ENCODE measurements at regions not wholly inside any gene's neighbourhood (a gene's known extent, or its start where the extent isn't known, plus 50 kb on each side); places are given as distances from the start of the nearest gene placed in this dataset.

DNA sequence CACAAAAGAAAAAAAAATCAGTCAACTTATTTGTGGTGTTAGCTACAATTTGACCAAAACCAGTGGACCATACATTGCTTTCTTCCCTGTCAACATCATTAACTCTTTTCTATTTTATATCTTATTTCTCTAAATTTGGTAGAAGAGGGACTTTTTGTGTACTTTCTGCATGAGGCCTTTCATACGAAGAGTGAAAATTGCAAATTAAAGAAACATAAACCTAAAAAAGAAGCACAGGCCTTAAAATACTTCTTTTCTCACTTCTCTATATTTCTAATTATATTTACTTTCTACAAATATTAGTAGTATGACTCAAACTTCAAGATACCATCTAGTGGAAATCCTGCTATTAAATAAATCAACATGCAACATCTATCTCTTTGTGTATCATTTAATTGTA lies 1073.4 kb upstream of the ZEB2 start:
- no peaks in the 10 kb centered on the region for H3K27me3 ChIP-seq
- TF ChIP-seq, protein P1, sequence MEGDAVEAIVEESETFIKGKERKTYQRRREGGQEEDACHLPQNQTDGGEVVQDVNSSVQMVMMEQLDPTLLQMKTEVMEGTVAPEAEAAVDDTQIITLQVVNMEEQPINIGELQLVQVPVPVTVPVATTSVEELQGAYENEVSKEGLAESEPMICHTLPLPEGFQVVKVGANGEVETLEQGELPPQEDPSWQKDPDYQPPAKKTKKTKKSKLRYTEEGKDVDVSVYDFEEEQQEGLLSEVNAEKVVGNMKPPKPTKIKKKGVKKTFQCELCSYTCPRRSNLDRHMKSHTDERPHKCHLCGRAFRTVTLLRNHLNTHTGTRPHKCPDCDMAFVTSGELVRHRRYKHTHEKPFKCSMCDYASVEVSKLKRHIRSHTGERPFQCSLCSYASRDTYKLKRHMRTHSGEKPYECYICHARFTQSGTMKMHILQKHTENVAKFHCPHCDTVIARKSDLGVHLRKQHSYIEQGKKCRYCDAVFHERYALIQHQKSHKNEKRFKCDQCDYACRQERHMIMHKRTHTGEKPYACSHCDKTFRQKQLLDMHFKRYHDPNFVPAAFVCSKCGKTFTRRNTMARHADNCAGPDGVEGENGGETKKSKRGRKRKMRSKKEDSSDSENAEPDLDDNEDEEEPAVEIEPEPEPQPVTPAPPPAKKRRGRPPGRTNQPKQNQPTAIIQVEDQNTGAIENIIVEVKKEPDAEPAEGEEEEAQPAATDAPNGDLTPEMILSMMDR (IDR thresholded peaks at IDR 0.05) = no peak
- no peak overlapping the region for H3K27ac ChIP-seq
- no peak overlapping the region for H3K4me3 ChIP-seq
- H3K9me3 ChIP-seq = no peaks in the 10 kb centered on the region
- no peak for DNase-seq
- no peaks in the 10 kb centered on the region for H3K36me3 ChIP-seq
- no peaks in the 10 kb centered on the region for H3K4me1 ChIP-seq

DNA sequence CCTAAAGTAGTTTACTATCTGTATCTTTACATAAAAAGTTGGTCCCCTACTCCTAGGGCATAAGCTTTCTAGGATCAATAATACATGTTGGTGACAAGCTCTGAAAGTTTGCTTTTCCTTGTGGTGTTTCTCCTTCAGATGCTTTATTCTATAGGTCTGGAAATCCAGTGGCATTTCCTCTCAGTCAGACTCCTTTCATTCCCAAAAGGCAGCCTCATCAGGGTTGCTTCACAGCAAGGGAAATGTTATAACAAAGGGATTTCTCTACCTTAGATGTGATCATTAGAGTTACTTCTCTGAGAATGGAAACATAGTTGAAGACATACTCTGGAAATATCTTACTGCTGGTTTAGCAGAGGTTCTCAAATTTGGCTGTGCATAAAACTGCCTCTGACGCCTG lies 1072.4 kb upstream of the ZEB2 start:
- no peak overlapping the region for H3K27ac ChIP-seq
- H3K27me3 ChIP-seq = no peaks in the 10 kb centered on the region
- no peaks in the 10 kb centered on the region for H3K4me1 ChIP-seq
- DNase-seq = no peak
- H3K9me3 ChIP-seq = no peaks in the 10 kb centered on the region
- no peaks in the 10 kb centered on the region for H3K36me3 ChIP-seq
- TF ChIP-seq, protein P1 (IDR thresholded peaks at IDR 0.05) = no peak
- TF ChIP-seq POLR2A (IDR thresholded peaks at IDR 0.05) = no peak
- no peak overlapping the region for H3K4me3 ChIP-seq

DNA sequence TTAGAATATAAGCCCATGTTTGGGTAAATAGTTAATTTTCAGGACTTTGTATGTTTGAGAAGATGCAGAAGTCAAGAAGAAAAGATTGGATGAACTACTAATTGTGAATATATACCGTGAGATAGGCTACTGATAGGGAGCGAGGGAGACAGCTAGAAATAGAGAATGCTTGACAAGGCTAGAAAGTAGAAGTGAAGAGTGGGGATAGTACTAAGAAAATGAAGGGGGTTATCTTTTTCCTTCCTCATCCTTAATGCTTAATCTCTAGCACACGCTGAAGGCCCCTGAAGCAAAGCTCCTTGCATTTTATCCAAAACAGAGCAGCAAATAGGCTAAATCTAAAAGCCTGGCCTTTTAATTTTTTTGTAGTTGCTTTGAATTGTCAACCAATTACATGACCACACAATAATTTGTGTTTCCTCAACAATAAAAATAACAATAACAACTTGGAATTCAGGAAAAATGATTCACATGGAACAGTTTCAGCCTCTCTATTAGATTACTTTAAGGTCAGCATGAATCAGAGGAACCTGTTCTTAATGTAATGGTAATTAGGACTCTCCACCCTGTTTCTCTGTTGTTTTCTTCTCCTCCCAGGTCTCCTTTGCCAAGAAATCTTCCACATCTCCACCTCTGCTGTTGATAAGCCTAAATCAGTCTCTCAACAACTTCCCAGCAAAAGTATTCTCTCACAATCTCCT lies 1071.3 kb upstream of the ZEB2 start:
- no peak overlapping the region for H3K4me3 ChIP-seq
- no peaks in the 10 kb centered on the region for H3K4me1 ChIP-seq
- no peak overlapping the region for H3K27ac ChIP-seq
- H3K27me3 ChIP-seq = no peaks in the 10 kb centered on the region
- H3K36me3 ChIP-seq = no peaks in the 10 kb centered on the region
- H3K9me3 ChIP-seq = no peaks in the 10 kb centered on the region
- DNase-seq = no peak
- TF ChIP-seq POLR2A (IDR thresholded peaks at IDR 0.05) = no peak
- TF ChIP-seq, protein P1 (IDR thresholded peaks at IDR 0.05) = no peak

DNA sequence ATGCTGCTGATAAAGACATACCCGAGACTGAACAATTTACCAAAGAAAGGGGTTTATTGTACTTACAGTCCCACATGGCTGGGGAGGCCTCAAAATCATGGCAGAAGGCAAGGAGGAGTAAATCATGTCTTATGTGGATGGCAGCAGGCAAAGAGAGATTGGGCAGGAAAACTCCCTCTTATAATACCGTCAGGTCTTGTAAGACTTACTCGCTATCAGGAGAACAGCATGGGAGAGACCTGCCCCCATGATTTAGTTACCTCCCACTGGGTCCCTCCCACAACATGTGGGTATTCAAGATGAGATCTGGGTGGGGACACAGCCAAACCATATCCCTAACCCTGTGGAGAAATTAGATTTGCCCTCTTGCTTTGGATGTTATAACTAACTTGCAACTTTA lies 1068.0 kb upstream of the ZEB2 start:
- no peaks in the 10 kb centered on the region for H3K9me3 ChIP-seq
- no peak for DNase-seq
- no peaks in the 10 kb centered on the region for H3K4me1 ChIP-seq
- no peak for TF ChIP-seq POLR2A (IDR thresholded peaks at IDR 0.05)
- TF ChIP-seq, protein P1 (IDR thresholded peaks at IDR 0.05) = no peak
- H3K27ac ChIP-seq = no peak overlapping the region
- H3K36me3 ChIP-seq = no peaks in the 10 kb centered on the region
- no peak overlapping the region for H3K4me3 ChIP-seq
- no peaks in the 10 kb centered on the region for H3K27me3 ChIP-seq

DNA sequence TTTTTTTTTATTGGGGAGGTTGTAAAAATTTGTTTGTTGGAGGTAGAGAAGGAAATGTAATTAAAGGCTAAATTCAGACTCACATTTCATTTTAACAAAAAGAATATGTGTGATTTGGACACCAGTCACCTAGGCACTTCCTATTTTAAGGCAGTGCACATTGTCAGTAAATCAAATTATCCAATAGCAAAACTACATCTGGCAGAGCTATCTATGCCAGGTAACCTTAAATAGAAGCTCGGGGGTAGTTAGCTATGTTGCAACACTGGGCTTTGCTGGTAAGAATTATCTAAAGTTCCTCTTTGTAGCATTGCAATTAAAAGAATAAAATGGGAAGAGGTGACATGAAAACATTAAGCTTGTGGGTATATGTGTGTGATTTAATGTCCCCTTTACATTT lies 1064.4 kb upstream of the ZEB2 start:
- H3K36me3 ChIP-seq = no peaks in the 10 kb centered on the region
- H3K27me3 ChIP-seq = no peaks in the 10 kb centered on the region
- no peak overlapping the region for H3K27ac ChIP-seq
- H3K9me3 ChIP-seq = no peaks in the 10 kb centered on the region
- no peak for DNase-seq
- H3K4me1 ChIP-seq = no peaks in the 10 kb centered on the region
- H3K4me3 ChIP-seq = no peak overlapping the region
- TF ChIP-seq, protein P1 (IDR thresholded peaks at IDR 0.05) = no peak
- TF ChIP-seq POLR2A (IDR thresholded peaks at IDR 0.05) = no peak

DNA sequence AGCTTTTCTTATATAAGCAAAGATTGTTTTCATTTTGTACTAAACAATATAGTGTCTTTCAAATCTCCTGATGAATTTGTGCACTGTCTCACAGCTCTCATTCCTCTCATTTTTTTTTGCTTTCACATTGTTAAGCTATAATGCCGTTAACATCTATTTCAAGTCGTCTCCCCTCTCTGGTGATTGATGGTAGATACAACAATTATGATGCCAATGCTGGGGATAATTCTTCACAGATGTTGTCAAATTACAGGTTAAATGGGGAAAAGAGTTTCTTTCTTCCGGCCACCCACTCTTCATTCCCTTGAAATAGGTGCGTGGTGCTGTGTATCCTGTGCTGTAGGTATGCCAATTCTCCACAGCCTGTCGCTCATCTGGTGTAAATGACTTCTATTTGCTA lies 1053.7 kb upstream of the ZEB2 start:
- no peak for DNase-seq
- Histone ChIP-seq H3K36me3 (no peaks in the 10 kb centered on the region), H3K4me1 (no peaks in the 10 kb centered on the region), H3K27ac (no peak overlapping the region), H3K9me3 (no peaks in the 10 kb centered on the region), H3K4me3 (no peak overlapping the region), H3K27me3 (no peaks in the 10 kb centered on the region)
- no peak for TF ChIP-seq POLR2A (IDR thresholded peaks at IDR 0.05)
- TF ChIP-seq, protein P1 (IDR thresholded peaks at IDR 0.05) = no peak

All from Peyer's patch (tissue), 4 donors.